ENCODE measurements at regions not wholly inside any gene's neighbourhood (a gene's known extent, or its start where the extent isn't known, plus 50 kb on each side); places are given as distances from the start of the nearest gene placed in this dataset.
"Not testable (repeated sequence)": the region's sequence is repeated elsewhere in the genome, so short reads cannot be mapped to it uniquely, and the experiment has no call there.

DNA sequence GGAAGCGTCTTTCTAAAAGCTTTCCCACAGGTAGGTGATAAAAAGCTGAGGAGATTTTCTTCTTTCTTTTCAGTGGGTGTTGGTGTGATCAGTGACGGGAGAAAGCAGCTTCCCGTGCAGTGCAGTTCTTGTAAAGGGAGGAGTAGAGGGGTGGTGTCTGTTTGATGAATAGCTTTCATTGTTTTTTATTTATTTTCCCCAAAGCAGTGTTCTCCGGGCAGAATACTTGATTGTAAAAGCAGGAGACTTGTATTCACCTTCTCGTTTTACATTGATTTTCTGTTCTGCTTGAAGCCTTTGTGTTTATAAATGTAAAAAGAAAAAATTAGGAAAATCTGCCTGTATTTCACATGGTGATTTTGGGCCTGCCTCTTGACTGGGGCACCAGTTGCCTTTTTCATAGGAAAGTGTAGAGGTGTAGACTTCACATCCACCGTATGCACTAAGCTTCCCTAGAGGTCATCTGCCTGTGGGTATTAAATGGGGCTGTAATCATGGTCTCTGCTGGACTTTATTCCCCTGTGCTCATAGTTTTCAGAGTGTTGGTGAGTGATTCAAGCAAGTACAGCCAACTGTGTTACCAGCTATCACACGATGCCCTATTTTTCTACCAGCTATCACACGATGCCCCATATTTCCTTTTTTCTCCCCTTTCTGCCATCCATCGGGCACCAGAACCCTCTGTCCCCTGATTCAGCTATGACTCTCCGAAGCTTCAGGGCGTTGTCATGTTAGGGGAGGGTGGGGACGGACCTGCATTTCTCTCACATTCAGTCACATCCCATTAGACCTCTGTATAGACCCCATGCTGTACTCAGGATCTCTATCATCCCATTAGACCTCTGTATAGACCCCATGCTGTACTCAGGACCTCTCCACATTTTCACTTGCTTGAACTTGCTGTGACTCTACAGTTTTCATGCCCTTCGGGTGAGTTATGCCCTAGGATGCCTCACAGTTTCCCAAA lies 526.5 kb downstream of the TRIML1 start:
- TF ChIP-seq, protein P1, sequence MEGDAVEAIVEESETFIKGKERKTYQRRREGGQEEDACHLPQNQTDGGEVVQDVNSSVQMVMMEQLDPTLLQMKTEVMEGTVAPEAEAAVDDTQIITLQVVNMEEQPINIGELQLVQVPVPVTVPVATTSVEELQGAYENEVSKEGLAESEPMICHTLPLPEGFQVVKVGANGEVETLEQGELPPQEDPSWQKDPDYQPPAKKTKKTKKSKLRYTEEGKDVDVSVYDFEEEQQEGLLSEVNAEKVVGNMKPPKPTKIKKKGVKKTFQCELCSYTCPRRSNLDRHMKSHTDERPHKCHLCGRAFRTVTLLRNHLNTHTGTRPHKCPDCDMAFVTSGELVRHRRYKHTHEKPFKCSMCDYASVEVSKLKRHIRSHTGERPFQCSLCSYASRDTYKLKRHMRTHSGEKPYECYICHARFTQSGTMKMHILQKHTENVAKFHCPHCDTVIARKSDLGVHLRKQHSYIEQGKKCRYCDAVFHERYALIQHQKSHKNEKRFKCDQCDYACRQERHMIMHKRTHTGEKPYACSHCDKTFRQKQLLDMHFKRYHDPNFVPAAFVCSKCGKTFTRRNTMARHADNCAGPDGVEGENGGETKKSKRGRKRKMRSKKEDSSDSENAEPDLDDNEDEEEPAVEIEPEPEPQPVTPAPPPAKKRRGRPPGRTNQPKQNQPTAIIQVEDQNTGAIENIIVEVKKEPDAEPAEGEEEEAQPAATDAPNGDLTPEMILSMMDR (IDR thresholded peaks at IDR 0.05 in 8 of 11, conservative IDR thresholded peaks at IDR 0.05 in 3 of 11), result no peak
- no peak for TF ChIP-seq POLR2A (IDR thresholded peaks at IDR 0.05)
- TF ChIP-seq POLR2AphosphoS5 (IDR thresholded peaks at IDR 0.05), result no peak
- no peak overlapping the region for H3K27ac ChIP-seq
- intact Hi-C loops (cut with DNase I; ENCODE audit: low total_unique reads), result no loop called here
- H3K36me3 ChIP-seq, result no peaks in the 10 kb centered on the region
- no peak for DNase-seq
- 35 to 51% (median 48%) methylated on average over 13 of the region's 13 CpGs for WGBS, 5 donors
- no peak overlapping the region for H3K4me3 ChIP-seq
- no peaks in the 10 kb centered on the region for H3K27me3 ChIP-seq (replicated peaks in 1 of 7)
- peaks cover 0 to 63% (median 16%) of the 10 kb centered on the region in 8 donors for H3K9me3 ChIP-seq
- no peaks in the 10 kb centered on the region for H3K4me1 ChIP-seq

DNA sequence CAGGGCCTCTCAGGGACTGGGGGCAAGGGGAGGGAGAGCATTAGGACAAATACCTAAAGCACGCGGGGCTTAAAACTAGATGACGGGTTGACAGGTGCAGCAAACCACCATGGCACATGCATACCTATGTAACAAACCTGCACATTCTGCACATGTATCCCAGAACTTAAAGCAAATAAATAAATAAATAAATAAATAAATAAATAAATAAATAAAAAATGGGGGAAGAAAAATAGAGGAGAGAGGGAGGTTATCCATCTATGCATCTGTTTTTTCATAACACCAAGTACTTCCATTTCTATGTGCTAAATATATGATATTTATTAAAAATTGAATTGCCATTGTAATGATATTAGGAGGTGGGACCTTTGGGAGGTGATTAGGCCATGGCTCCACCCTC lies 539.5 kb downstream of the TRIML1 start:
- H3K4me1 ChIP-seq; H3K36me3 ChIP-seq; H3K27ac ChIP-seq; DNase-seq; intact Hi-C loops (cut with DNase I; ENCODE audit: low total_unique reads); H3K4me3 ChIP-seq; H3K27me3 ChIP-seq (replicated peaks in 1 of 7): not testable (repeated sequence)
- WGBS, 5 donors, result 90 to 100% (median 97%) methylated on average over 3 of the region's 3 CpGs
- peaks cover 0 to 60% (median 28%) of the 10 kb centered on the region in 8 donors for H3K9me3 ChIP-seq

DNA sequence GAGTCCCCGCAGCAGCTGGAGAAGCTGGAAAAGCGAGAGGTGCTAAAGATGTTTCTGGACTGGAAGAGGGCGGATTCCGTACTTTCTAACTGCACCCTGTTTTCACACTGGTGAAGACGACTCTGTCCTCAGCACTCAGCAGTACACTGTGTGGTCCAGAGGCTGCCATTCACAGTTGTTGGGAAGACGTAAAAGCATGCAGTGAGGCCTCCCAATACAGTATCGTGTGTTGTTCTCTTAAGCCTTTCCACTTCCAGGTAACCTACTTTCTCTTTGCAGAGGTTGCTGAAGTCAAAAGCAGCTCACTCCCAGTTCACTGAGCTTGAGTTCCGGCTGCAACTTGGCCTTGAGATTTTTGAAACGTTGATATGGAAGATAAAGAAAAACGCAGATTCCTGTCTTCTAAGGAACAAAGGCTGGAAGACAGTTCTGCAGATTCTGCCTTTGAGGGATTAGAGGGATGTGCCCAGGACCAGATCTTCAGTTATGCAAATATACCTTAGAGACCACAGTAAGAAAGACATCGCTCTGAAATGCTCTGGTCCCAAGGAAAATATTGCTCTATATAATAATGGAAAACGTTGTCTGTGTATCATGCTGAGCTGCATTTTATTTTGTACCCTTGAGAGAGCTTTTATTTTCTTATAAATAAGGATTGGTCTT lies 540.9 kb downstream of the TRIML1 start:
- DNase-seq, result no peak
- intact Hi-C loops (cut with DNase I; ENCODE audit: low total_unique reads), result no loop called here
- WGBS, 5 donors, result 80 to 83% (median 82%) methylated on average over 12 of the region's 12 CpGs

DNA sequence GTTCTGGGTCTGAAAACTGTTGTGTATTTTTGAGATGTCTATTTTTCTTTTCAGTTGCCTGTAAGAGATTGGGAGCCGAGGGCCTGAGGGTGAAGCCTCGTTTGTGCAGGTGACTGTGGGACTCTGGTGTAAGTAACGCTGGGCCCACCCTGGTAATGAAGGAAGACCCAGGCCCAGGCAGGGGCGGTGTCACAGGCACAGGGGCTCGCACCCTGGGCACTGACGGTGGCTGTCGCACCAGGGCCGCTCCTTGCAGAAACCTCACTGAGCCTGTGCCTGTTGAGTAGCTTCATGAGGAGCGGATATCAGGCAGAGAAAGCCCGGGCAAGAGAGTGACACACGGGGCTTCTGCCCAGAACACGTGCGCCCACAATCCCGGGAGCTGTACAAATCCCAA lies 541.4 kb downstream of the TRIML1 start:
- H3K9me3 ChIP-seq, result peaks cover 0 to 48% (median 22%) of the 10 kb centered on the region in 8 donors
- no peak for DNase-seq
- H3K36me3 ChIP-seq, result no peaks in the 10 kb centered on the region
- no peak overlapping the region for H3K27ac ChIP-seq
- no peak for TF ChIP-seq POLR2AphosphoS5 (IDR thresholded peaks at IDR 0.05)
- no peak for TF ChIP-seq POLR2A (IDR thresholded peaks at IDR 0.05)
- TF ChIP-seq, protein P1 (IDR thresholded peaks at IDR 0.05 in 8 of 11, conservative IDR thresholded peaks at IDR 0.05 in 3 of 11), result no peak
- WGBS, 5 donors, result 78 to 93% (median 83%) methylated on average over 13 to 14 of the region's 14 CpGs
- intact Hi-C loops (cut with DNase I; ENCODE audit: low total_unique reads), result no loop called here
- H3K4me3 ChIP-seq, result no peak overlapping the region
- no peaks in the 10 kb centered on the region for H3K4me1 ChIP-seq
- H3K27me3 ChIP-seq (replicated peaks in 1 of 7), result no peaks in the 10 kb centered on the region

More for the DNA sequence above, 540.9 kb downstream of the TRIML1 start:
- no peaks in the 10 kb centered on the region for H3K36me3 ChIP-seq
- H3K4me3 ChIP-seq, result no peak overlapping the region
- H3K4me1 ChIP-seq, result no peaks in the 10 kb centered on the region
- TF ChIP-seq, protein P1 (IDR thresholded peaks at IDR 0.05 in 8 of 11, conservative IDR thresholded peaks at IDR 0.05 in 3 of 11), result no peak
- TF ChIP-seq POLR2AphosphoS5 (IDR thresholded peaks at IDR 0.05) (no peak), POLR2A (IDR thresholded peaks at IDR 0.05) (no peak)
- H3K9me3 ChIP-seq, result peaks cover 0 to 54% (median 27%) of the 10 kb centered on the region in 8 donors
- no peak overlapping the region for H3K27ac ChIP-seq
- H3K27me3 ChIP-seq (replicated peaks in 1 of 7), result no peaks in the 10 kb centered on the region

Measured in spleen (tissue), 11 donors.